CMK (cell line): ENCODE measurements at regions not wholly inside any gene's neighbourhood (a gene's known extent, or its start where the extent isn't known, plus 50 kb on each side); places are given as distances from the start of the nearest gene placed in this dataset.

Experiments
- DNase-seq: peaks from one replicate; pipeline ENCODE4 v3.0.0-alpha.2; 2010; ENCODE audit warnings: low read depth

DNA sequence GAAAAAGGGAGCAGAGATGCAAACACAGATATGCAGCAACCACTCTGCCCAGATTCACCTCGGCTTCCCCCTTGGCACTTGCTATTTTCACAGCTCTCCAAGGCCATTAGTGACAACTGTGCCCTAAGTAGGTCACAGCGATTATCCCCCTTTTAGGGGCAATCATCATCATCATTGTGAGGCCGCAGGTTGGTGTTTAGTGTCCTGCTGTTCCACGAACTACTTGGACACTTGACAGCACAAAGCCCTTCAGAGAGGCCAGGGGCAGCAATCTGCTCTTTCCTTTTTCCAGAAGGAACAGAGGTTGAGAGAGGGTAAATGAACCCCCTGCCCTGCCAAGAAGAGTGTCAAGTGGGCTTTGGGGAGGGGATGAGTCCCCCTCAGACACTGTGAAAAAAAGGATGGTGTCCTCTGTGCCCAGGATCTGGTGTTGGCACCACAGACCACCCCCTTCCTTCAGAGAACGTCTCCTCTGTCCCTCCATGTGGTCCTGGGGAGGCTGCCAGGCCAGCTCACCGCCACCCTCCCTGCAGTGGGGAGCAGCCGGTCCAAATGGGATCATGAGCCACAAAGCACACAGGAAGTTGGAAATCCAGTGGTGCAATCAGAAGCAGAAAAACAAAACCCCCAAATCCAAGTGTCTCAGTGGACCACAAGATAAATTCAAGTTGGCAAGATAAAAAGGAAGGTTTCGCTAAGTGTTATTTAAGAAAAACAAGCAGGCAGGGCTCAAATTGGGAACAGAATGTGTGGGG is 78.4 kb upstream of the MED9 start:
- DNase-seq: no peak

DNA sequence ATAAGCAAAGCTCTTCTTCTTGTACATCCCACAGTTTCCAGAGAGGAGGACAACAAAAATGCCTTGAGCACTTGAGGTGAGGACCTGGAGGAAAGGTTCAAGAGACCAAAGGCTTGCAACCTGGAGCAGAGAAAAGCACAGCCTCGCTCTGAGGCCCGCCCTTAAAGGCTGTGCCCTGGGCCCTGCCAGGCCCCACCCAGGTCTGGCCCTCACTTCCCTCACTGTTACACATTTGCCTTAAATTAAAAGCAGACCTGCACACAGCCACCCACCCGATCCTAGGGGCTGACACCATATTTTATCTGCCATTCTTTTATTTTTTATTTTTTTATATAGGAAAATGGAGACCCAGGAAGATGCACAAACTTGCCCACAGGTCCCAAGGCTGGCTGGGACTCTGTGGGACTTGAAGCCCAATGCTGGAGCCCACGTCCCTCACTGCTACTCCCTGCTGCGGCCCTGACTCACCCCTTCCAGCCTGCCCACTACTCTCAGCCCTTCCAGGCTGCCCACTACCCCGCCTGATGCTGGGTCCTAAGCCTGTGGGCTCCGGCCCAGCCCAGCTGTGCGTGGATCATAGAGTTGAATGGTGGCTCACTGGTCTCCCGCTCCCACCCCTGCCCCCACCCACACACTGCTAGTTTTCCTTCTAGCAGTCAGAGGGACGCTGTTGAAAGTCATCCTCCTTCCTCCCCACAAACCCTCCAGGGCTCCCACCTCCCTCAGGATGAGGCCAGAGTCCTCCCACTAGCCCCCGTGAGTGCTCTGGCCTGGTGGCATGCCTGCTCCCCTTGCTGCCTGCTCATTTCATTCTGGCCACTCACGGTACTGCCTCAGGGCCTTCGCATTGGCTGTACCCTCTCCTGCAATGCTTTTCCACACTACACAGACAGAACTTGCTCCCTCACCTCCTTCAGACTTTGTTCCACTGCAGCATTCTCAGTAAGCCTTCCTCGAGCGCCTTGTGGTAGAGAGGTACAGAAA is 77.6 kb upstream of the MED9 start:
- DNase-seq: no peak

DNA sequence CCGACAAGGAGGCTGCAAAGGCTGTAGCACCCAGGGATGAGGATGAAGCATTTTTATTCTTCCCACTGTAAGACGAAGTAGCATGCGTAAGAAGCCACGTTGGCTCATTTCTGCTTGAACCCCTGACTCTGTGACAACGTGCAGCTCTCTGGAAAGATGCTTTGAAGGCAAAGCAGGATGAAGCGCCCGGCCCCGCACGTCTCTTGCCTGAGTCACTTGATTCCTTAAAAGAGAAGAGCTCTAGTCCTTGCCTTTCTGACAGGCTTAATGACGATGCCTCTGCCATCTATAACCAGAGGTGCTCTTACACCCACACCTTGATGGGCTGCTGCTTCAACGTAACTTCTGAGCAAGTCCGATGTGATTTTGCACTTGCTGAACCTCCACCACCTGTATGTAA is 76.7 kb upstream of the MED9 start:
- no peak for DNase-seq

DNA sequence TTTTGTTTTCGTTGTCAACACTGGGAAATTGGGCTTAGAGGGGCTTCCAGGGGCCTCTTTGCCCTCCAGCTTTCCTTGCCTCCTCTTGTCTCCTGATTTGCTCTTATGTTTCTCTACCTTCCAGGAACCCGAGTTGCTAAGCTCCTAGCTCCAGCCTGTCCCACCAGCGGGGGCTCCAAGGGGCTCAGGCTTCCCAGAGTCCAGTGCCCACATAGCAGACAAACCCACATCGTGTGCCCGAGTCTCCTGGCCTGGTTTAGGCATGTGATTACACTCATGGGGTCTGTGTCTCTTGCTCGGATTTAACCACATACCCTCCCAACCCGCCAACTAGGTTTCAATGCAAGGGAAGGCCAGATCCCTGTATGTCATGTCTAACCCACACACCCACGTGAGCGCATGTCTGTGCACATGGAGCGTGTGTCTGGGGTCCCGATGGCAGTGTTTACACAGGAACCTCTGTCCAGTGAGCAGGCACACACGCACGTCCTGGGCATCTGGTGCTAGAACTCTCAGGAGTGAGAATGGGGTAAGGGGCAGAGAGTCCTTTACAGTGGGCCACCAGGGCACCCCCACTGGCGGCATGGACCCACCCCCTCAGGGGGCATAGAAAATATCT is 76.1 kb upstream of the MED9 start:
- no peak for DNase-seq

DNA sequence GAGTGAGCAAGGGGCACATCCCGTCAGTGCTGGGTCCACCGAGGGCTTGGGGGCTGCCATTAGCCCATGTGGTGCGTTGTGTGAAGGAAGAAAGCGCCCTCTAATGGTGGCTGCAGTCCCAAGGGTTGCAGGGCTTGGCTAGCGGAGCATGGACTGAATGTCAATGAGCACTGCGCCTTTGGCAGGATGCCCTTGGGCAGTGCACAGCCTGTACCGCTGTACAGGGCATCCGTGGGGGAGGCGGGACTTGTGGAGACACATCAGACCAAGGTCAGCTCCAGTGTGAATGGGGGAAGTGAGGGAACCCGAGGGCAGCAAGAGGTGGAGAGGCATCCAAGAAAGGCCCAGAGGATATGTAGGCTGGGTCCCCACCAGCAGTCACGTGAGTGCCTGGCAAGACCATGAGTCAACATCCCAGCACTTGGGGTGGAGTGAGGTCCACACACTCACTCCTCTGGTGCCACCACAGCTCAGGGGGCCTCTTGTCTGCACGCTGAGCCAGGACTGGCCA is 75.5 kb upstream of the MED9 start:
- DNase-seq: no peak

DNA sequence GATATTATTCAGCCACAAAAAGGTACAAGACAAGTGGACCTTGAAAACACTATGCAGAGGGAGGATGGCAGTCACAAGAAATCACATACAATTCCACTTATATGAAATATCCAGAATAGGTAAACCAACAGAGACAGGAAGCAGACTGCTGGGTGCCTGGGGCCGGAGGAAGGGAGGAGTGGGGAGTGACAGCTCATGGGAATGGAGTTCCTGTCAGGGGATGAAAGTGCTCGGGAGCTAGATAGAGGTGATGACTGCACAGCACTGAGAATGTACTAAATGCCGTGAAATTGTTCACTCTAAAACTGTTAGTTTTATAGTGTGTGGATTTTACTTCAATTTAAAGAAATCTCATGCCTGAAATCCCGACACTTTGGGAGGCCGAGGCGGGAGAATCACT is 74.2 kb upstream of the MED9 start:
- DNase-seq: no peak

DNA sequence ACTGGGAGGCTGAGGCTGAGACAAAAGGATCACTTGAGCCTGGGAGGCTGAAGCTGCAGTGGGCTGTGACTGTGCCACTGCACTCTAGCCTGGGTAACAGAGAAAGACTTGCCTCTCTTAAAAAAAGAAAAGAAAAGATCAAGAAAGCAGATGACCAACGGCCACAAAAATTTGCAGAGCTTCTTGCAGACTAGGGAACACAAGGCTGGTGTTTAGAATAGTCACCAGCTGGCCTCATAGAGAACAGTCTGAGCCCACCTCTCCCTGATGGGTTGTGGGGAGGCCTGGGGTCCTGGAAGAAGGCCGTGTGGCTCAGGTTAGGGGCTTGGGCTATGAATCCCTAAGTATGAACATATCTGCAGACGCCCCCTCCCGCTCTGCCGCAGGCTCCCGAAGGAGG is 73.7 kb upstream of the MED9 start:
- DNase-seq: no peak

DNA sequence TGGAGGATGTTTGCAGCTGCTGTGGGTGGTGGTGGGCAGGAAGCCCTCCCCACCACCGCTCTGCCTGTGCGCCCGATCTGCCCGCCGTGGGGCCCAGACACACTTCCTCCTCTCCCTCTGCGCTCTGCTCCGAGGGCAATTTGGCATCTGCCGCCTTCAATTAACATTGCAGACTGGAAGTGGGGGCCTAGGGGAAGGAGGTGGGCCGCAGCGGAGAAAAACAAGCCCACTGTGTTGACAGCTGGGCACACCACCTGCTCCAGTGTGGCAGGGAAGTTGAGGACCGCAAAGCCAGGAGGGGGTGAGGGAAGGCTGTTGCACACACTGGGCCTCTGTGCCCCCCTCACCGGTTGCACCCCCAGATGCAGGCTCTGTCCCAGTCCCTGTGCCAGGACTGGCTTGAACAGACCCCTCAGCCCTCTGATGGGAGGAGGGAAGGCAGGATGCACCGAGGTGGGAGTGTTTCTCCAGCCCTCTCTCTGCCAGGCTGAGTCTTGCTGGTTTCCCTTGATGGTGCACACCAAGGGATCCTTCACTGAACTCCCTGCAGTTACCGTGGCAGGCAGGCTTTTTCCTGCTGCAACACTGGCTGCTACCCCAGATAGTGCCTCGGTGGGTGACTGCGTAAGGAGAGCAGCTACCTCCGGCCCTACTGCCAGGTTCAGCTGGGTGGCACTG is 72.8 kb upstream of the MED9 start:
- DNase-seq: peak; percentile 50

DNA sequence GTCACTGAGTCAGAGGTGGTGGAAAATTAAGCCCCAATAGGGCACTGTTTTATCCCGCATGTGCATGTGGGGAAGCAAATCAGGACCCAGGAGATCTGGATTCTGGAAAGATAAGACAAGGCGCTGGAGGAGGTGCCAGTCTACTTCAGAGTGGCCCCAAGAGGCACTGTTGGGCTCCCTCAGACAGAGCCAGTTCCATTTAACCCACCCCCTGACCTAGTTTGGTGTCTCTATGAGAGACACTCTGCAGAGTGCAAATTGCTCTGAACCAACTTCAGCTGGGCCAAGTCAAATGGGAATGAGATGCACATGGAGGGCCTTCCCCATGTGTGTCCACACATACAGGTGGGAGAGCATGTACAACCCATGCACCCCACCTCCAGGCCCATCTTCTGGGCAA is 71.1 kb upstream of the MED9 start:
- DNase-seq: no peak

DNA sequence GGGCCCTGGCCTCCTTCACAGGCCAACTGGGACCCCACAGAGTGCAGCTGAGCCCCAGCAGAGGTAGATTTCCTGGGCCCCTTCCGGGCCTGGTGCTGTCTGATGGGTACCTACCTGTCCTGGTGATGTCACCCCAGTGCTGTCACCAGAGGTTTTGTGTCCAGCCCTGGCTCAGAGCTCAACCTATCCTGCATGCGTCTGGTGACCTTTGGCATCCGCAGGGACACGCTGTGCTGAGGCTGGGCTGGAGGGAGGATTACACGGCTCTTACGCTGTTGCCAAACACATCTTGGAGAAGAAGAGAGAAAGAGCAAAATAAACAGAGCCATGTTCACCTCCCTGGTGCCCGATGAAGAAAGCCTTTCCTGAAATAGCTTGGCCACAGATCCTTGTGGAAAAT is 70.6 kb upstream of the MED9 start:
- DNase-seq: no peak

DNA sequence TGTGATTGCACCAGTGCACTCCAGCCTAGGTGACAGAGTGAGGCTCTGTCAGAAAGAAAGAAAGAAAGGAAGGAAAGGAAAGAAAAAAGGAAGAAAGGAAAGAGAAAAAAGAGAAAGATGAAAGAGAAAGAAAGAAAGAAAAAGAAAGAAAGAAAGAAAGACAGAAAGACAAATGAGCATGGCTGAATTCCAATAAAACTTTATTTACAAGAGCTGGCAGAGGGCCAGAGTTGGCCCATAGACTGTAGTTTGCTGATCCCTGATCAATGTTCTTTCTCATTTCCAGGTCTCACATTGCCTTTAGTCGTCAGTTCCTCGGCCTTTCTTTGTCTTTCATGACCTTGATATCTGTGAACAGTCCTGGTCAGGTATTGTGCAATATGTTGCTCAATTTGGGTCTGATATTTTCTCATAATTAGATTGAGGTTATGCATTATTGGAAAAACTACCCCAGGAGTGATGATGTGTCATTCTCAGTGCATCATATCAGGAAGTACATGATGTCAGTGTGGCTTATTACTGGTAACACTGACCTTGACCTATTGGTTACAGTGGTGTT is 68.5 kb upstream of the MED9 start:
- no peak for DNase-seq

DNA sequence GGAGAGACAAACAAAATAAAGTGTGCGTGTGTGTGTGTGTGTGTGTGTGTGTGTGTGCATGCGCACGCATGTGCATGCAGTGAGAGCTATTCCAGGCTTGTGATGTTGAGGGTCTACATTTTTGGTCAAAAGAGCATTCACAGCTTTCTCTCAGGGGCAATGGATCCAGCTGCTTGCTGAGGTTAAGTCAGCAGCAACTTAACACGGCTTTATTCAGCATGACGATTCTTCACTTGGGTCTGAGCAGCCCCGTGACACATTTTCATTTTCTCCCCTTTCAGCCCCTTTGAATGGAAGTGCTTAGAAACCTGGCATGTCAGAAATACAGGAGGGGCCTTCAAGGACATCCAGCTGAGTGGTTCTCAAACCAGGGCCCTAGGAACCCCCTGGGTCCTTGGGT is 66.4 kb upstream of the MED9 start:
- DNase-seq: no peak

DNA sequence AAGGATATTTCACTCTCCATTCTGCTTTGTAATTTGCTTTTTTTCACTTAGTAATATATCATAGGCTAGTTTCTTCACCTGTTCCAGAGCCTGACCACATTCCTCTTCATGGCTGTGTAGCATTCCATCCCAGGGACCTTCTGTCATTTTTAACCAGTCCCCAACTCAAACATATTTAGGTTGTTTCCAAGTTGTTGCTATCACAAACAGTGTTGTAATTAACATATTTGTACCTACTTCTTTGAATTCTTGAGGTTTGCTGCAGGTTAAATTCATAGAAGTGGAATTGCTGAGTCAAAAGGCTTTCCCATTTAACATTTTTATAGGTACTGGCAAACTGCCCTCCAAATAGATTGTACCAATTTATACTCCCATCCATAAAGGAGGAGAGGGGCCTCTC is 65.1 kb upstream of the MED9 start:
- no peak for DNase-seq

DNA sequence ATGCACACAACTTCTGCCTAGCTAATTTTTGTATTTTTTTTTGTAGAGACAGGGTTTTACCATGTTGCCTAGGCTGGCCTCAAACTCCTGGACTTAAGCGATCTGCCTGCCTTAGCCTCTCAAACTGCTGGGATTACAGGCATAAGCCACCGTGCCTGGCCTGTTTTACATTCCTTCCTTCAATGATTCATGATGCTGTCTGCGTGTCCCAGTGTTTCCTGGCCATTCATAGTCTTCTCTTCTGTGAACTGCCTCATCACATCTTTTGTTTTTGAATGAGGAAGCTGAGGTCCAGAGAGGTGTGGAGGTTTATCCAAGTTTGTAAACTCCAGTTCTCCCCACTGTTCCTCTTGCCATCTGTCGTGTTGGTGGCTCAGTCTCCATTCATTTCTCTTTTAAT is 64.5 kb upstream of the MED9 start:
- no peak for DNase-seq

DNA sequence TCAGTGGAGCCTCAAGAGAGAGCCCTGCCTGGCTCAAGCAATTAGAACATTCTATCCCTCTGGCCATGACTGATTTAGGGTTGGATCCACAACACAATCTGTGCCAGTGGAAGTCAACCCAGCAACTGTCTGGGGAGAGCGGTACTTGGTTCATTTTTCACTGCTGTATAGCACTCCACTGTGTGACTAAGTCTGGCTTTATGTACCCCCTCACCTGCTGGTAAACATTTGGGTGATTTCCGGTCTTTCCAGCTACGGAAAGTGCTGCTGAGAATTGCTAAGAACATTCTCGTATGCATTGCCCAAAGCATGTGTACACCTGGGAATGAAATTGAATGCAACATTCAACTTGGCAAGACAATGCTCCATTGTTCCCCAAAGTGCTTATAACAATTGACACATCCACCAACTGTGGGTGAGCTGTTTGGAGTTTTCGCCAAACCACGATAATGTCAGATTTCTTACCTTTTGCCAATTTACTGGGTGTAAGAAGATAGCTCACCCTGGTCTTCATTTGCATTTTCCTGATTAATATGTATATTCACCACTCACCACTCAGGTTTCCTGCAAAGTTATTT is 63.5 kb upstream of the MED9 start:
- no peak for DNase-seq

DNA sequence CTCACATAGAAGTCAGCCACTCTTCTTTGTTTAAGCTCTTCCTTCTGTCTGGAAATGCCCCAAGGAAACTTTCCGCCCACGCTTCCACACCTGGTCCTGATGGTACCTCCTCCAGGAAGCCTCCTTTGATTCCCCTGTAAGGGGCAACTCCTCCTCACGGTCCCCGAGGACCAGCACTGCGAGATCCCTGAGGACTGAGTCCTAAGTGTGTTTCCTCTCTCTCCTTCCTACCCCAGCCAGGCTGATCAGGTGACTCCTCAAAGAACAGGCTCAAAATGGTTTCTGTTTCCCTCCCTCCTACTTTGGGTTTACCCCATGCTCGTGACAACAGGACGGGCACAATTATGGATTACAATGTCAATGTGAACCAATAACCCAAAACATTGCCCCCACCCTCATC is 63.0 kb upstream of the MED9 start:
- DNase-seq: no peak

DNA sequence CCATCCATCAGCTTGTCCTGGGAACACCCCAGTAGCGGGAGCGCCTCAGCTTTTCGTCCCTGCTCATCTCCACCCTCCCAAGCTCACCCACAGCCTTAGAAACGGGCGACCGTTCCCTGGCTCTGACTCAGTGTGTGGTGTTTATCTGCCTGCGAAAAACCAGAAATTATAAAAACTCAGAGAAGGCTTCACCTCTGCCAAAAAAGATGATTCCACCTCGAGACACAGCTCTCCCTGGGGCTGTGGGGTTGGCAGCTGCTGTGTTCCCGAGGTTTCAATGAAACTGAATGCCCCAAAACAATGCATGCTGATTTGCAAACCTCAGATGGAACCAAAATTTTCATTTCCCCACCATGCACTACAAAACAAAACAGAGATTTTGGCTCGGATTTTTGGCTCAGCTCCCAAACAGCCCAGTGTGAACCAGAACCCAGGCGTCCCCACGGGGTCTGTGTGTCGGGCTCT is 62.4 kb upstream of the MED9 start:
- DNase-seq: no peak

DNA sequence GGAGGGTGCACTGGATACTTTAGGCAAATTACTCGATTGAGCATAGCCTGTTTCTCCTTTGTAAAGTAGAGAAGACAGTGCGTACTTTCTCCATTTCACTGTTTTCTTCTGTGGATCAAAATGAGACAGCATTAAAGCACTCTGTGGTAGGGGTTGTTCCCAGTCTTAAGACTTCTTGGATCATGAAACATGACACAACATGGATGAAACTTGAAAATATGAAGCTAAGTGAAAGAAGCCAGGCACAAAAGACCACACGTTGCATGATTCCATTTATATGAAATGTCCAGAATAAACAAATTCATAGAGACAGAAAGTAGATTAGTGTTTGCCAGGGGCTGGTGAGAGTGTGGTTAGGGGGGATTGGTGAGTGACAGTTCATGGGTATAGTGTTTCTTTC is 61.8 kb upstream of the MED9 start:
- no peak for DNase-seq

DNA sequence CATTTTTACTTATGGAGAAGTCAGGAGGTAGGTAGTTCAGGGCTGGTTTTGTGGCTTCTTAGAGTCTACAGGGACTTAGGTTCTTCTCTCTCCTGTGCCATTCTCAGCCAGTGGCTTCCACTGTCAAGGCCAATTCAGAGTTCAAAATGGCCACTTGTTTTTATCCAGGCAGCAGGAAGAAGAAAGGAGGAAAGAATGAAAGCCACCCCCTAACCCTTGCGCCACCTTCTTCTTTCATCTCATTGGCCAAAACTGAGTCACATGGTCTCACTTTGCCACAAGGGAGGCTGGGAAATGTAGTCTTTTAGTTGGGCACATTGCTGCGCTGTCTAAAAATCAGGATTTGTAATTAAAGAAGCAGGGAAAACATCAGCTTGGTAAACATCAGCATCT is 60.8 kb upstream of the MED9 start:
- DNase-seq: peak; percentile 62

DNA sequence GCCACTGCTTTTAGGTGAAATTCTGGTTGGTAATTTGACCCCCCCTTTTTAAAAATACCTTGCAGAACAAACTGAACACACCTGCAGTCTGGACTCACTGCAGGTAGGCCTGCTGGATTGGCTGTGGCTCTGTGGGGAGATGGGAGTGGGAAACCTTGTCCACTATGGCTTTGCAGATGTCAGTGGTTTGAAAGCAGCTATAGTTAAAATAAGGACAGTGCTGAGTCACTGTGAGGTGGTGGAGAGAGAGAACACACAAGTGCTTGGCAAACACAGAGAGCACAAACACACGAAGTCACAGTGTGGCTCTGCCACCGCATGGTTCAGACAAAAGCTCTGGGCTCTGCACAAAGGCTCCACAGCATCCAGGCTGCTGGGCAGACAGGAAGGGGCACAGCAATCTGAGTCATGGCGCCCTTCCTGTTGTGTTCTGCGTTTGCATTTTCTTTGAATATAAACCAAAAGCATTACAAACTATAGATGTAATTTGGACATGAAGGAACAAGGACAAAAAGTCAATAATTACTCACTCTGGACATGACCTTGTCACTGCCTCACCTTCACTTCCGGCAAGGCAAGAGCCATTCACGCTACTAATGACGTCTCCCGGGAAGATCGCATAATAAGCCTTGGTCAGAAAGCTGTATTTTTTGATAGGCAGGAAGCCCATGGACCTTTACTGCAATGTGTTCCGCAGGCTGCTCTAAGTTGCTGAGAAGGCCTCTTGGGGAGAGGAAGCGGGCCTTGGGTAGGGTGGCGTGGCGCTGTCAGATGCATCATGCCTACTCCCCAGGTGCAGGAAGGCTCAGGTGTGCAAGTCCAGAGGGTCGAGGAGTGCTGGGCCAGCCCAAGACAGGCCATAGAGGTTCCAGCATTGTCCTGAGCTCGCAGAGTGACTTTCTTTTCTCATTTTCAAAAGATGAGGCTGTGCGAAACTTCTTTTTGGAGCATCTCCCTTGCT is 60.1 kb upstream of the MED9 start:
- DNase-seq: no peak
